HG03460 (cell line): ENCODE measurements at regions not wholly inside any gene's neighbourhood (a gene's known extent, or its start where the extent isn't known, plus 50 kb on each side); places are given as distances from the start of the nearest gene placed in this dataset.
"Not testable (repeated sequence)": the region's sequence is repeated elsewhere in the genome, so short reads cannot be mapped to it uniquely, and the experiment has no call there.

Experiments
- ATAC-seq: cut with Tn5 transposase; IDR thresholded peaks from one replicate; pipeline ENCODE4 v1.9.1; 2021; ENCODE audit not compliant: unreplicated experiment

DNA sequence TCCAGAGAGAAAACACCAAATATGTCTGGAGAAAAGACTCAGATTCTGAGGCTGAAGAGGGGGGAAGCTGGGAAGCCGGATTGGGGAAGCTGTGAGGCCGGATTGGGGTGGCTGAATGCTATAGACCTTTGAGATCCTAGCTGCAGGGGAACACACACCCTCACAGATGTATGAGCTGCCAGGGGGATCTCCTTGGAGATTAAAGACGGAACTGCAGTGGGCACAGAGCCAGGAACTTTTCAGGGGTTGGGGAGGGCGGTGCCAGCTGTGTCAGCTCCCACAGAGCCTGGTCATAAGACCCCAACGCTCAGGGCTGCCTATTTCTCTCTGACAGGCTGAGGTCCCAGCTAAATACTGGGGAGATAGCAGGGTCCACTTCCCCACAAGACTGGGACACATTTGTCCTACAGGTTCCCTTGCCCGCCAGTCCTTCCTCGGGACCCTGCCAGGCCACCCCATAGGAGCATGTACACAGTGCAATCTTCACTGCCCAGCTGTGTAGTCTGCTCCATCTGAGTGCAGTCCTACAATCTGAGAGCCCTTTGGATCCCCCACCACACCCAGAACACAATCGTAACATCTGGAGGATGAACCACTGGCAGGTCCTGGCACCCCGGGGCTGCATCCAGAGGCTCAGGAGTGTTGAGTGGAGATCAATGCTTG lies 1893.9 kb downstream of the PCDH9 start:
- no peak for ATAC-seq

DNA sequence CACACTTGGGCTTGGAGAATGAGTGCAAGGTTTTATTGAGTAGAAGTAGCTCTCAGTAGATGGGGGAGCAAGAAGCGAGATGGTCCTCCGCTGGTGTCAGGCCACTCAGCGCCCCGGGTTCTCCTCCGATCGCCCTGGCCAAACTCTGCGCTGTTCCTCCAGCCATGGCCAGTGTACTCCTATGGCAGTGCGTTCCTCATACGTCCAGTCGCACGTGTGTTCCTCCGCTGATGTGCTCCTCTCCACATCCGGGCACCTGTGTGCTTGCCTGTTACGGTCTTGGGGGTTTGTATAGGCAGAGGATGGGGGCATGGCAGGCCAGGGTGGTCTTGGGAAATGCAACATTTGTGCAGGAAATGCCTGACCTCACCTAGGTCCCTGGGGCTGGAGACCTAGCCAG lies 1899.4 kb downstream of the PCDH9 start:
- ATAC-seq, result no peak

DNA sequence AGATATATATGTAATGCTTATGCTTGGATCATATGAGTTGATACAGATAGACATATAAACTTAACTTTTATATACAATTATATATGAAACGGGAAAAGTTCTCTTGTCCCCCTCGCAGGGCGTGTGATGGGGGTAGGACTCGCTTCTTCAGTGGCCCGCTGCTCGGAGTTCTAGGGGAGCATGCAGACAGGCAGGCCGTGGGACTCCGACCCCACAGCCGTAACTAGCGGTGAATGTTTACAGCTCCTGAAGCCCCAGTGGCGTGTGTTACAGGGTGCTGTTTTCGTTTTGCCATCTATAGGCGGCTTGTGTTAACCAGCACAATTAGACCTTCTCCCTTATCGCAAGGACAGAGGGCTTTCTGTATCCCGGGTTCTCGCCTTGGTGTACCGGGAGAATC lies 1899.8 kb downstream of the PCDH9 start:
- no peak for ATAC-seq

DNA sequence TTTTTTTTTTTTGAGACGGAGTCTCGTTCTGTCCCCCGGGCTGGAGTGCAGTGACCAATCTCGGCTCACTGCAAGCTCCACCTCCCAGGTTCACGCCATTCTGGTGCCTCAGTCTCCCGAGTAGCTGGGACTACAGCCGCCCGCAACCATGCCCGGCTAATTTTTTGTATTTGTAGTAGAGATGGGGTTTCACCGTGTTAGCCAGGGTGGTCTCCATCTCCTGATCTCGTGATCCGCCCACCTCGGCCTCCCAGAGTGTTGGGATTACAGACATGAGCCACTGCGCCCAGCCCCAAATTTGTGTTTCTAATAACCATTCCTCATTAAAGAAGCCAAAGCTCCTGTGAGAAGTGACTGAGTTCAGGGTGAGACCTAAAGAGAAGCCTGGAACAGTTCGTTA lies 1906.9 kb downstream of the PCDH9 start:
- not testable (repeated sequence) for ATAC-seq

DNA sequence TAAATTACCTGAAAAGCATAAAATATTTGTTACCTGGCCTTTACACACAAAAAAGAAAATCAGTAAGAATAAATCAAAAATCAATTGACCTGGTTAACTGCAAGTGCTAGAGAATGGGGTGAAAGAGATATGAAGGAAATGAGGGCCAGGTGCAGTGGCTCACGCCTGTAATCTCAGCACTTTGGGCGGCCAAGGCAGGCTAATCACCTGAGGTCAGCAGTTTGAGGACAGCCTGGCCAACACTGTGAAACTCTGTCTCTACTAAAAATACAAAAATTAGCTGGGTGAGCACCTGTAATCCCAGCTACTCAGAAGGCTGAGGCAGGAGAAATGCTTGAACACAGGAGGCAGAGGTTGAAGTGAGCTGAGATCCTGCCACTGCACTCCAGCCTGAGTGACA lies 1908.7 kb downstream of the PCDH9 start:
- not testable (repeated sequence) for ATAC-seq

DNA sequence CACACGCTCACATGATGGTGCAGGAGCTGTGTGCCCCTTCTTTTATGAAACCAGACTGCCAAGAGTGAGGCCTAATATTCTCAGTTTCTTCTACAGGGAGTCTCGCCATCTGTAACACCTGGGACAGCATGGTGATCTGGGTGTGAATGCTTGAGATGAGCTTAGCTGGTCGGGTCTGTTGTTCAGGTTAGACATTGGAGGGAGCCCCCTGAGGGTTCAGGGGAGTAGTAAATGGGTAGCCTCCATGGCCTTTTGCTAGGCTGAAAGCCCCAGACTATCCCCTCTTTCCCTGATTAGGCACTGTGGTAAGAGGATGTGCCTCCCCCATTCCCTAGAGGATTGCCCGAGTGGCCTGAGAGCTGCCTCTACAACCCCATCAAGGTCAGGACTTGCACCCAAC lies 1916.1 kb downstream of the PCDH9 start:
- no peak for ATAC-seq

DNA sequence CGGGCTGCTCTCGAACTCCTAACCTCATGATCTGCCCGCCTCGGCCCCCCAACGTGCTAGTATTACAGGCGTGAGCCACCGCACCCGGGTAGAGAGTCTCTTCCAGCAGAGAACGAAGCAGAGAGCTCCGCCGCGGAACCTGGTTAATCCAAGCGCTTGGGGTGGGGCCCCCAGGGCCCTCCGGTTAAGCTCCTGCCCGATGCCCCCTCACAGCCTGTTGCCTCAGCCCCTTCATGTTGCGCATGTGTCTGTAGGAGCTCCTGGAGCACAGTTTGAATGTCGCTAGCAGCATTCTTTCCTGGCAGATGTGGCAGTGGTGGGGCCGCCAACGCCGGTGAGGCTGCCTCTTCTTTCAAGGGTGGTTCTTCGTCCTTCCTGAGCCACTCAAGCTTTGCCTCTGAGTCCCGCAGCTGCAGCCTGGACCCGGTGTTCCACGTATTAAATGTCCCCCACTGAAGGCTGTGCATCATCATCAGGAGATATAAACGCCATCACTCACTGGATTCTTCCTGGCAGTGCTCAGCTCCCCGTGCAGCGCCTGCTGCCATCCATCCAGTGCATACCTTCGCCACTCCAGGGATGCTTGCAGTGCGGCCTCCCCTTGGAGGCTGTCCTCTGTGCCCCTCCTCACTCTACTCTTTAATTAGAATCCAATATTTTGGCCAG lies 1919.3 kb downstream of the PCDH9 start:
- no peak for ATAC-seq

DNA sequence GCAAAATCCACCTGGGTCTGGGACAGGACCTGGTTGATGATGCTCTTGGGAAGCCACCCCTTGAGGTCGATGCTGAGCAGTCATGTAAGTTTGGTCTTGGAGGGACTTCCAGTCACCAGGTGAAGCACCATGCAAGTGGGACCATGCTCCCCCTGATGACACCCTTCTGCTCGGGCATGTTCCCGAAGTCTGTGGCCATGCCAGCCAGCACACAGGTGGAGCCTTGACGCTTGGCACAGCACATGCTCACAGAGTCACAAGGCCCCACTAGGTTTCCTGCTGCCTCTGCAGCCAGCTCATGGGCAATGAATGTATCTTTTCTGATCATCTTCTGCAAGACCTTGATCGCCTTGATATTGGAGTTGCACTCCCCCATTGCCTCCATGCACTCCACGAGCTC lies 1920.2 kb downstream of the PCDH9 start:
- ATAC-seq, result no peak

DNA sequence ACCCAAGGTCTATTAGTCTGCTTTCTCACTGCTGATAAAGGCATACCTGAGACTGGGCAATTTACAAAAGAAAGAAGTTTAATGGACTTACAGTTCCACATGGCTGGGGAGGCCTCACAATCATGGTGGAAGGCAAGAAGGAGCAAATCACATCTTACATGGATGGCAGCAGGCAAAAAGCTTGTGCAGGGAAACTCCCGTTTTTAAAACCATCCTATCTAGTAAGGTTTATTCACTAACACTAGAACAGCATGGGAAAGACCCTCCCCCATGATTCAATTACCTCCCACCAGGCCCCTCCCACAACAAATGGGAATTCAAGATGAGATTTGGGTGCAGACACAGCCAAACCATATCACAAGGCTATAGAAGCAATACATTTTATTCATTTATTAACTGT lies 1921.4 kb downstream of the PCDH9 start:
- not testable (repeated sequence) for ATAC-seq

DNA sequence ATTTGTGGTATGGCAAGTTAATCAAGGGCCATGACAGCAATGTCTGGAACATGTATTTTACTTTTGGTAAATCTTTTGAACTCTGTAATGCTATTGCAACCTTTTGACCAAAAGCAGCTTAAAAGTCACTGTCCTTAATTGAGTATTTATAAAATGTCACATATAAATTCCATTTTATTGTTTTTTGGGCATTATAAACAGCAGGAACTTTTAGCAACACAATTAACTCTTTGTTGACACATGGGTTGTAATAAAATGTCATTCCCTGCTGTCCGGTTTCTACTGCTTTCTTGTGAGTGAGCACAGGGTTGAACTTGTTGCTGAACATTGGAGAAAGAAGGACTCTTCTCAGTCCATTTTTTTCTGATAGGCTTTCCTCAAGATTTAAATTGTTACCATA lies 1923.1 kb downstream of the PCDH9 start:
- ATAC-seq, result no peak

DNA sequence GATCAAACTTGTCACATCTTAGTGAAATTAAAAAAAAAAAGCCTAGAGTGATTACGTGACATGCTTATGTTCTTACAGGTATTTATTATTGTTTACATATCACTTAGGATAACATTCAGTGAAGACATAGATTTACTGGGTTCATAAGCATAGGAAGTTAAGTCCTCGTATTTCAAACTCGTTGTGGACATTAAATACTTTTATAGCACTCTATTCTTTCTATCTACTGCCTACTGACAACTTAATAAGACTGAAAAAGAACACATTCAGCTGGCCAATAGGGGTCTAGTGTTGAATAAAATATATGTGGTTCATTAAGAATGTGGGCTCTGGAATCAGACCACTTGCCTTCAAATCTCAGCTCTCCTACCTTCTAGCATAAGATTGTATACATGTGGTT lies 1927.4 kb downstream of the PCDH9 start:
- no peak for ATAC-seq

DNA sequence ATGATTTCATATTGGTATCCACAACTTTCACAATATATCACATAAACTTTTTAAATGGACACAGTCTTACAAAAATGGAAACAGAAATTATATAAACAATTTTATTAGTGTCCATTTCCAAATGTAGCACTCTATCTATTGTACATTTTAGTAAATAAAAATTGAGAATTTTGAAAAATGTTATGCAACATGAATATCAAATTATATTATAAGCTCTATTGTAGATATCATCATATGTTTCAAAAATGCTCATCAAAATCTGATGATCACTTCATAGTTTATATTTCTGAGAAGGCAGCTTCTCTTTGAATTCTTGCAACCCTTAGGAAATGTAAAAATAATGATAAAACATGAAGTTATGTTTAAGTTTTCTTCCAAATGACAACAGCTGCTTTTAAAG lies 1928.6 kb downstream of the PCDH9 start:
- no peak for ATAC-seq

DNA sequence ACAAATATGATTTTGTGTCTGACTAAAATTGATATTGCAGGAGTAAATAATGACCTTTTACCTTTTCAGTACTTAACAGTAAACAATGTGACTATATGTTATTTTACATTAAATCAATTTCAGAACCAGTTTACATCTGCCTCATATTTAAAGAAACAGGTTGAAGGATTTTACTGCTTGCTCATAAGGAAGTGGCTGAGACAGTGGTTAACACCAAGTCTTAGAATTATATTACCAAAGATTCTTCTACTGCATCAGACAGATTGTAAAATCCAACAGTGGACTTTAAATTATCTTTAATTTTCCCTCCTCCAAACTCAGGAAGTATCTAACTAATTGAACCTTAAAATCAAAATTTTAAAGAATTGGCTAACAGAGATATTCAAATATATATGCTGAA lies 1929.9 kb downstream of the PCDH9 start:
- no peak for ATAC-seq

DNA sequence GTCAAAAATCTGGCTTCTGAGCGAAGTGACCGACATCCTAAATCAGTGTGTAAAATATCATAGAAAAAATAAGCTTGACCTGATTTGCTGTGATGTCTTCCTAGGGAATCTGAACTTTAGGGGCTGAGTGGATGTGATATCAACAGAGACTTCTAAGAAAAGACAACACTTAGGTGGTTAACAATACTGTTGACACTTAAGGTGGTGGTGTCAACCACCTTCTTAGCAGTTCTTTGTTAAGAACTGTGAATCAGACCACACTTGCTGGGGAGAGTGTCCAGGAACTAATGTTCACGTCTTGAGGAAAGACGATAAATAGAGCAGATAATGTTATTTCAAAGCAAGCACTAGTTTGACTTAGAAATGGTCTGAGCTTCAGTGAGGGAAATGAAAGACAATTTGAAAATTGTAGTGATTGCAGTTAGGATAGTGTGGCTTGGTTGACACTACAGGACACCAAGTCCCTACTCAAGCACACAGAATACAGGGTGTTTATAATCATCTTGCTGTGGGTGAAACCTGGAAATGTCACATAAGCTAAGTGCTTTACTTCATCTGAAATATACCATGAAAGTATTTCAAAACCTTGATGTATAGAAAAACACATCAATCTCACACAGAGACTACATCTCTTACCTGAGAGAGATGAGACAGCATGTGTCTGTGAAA lies 1936.5 kb downstream of the PCDH9 start:
- no peak for ATAC-seq

DNA sequence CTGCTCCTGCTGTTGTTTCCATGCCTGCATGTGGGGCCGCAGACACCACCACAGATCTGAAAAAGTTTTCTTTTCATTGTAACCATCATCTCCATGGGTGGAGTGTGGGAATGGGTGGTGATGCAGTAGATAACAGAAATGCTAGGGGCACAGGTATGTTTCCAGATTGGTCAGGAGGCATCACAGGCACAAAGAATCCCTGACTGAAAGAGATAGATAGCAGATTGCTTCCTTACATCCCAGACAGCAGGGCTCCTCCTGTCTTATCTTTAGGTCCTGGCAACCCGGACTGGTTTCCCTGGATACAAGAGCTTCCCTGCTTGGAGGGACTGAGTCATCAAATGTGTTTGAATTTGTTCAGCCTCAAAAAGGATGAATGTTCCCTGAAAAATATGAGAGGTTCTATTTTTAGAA lies 1937.6 kb downstream of the PCDH9 start:
- ATAC-seq, result no peak

DNA sequence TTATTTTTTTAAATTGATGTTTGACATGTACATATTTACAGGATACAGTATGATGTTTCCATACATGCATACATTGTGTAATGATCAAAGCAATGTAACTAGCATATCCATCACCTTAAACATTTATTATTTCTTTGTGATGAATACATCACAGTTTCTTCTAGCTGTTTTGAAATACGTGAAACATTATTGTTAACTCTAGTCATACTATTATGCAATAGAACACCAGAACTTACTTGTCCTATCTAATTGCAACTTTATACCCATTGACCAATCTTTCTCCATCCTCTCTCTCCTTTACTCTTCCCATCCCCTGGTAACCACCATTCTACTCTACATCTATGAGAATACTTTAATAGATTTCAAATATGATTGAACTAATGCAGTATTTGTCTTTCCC lies 1942.7 kb downstream of the PCDH9 start:
- no peak for ATAC-seq

DNA sequence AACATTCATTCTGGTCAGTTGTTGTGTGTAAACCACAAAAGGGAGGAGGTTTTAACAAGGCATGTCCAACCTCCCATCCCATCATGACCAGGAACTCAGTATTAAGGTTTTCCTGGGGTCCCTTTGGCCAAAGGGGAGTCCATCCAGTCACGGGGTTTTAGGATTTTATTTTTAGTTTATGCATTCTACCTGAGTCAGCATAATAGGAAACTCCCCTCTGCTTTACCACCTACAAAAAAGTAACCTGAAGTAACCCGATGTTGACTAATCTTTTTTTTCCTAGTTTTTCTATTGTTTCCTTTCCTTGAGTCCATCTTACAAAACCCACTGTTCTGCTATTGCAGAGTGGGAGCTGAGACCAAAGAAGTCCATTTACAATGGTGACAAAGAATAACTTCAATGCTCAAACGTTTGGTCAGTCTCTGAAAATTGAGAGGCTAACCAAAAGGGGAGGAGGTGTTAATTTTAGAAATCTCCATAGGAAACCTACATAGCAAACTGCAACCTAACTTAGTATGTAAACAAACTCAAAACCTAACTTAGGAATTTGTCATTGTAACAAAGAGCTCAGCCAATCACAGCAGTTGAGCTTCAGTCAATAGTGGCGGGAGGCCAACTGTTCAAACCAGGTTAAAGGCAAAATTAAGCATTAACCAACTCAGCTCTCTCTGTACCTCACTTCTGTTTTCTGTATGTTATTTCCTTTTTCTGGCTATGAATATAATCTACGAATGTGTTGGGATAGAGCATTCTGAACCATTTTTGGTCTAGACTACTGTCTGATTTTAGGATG lies 1954.1 kb downstream of the PCDH9 start:
- no peak for ATAC-seq

DNA sequence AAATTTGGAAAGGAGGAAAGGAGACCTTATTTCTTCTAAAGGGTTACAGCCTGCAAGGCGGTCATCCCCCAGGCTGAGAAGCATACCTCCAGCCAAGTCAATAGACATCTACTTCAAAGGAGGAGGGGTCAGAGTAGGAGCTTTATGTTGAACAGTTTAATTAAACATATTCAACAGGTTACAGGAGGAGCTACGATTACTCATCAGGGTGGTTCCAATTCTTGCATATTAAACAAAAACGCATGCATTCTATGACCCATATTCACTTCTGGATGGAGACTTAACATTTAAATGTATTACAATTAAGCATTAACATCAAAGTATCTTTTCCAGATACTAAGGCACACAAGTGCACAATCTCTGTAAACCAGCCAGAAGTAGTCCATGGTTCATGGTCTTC lies 1955.0 kb downstream of the PCDH9 start:
- no peak for ATAC-seq

DNA sequence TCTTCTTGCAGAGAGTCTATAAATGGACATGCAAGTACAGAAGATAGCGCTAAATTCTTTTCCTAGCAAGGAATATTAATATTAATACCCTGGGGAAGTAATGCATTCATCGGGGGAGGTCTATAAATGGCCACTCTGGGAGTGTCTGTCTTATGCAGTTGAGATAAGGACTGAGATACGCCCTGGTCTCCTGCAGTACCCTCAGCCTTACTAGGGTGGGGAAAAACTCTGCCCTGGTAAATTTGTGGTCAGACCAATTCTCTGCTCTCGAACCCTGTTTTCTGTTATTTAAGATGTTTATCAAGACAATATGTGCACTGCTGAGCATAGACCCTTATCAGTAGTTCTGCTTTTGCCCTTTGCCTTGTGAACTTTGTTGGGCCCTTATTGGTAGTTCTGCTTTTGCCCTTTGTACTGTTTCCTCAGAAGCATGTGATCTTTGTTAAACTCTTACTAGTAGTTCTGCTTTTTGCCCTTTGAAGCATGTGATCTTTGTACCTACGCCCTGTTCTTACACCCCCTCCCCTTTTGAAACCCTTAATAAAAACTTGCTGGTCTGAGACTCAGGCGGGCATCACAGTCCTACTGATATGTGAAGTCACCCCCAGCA lies 1956.2 kb downstream of the PCDH9 start:
- not testable (repeated sequence) for ATAC-seq

DNA sequence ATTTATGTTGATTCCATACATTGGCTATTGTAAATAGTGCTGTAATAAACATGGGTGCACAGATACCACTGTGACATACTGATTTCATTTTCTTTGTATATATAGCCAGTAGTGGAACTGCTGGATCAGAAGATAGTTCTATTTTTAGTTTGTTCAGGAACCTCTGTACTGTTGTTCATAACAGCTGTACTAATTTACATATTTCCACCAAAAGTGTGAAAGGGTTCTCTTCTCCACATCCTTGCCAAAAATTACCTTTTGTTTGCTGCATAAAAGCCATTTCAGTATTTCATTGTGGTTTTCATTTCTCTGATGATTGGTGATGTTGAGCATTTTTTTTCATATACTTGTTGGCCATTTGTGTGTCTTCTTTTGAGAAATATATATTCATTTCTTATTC lies 1962.1 kb downstream of the PCDH9 start:
- ATAC-seq, result no peak

DNA sequence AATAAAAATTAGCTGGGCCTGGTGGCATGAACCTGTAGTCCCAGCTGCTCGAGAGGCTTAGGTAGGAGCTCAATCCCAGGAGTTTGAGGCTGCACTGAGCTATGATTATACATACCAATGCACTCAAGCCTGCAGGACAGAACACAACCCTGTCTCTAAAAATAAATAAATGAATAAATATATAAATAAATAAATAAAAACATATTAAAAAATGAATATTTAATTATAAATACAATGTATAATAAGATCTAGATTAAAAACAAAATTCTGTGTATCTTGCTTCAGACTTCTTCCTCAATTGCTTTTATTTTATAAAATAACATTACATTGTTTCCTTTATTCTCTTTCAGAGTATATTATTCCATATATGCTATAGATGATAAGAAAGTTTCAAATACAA lies 1964.1 kb downstream of the PCDH9 start:
- ATAC-seq, result no peak
